ENCODE measurements at regions not wholly inside any gene's neighbourhood (a gene's known extent, or its start where the extent isn't known, plus 50 kb on each side); places are given as distances from the start of the nearest gene placed in this dataset.

- Histone ChIP-seq H3K4me1 (no peaks in the 10 kb centered on the region), H3K36me3 (no peaks in the 10 kb centered on the region), H3K4me3 (no peak overlapping the region), H3K9me3 (no peaks in the 10 kb centered on the region), H3K27ac (no peak overlapping the region), H3K27me3 (no peaks in the 10 kb centered on the region)
- intact Hi-C loops (cut with DNase I; ENCODE audit: low total_unique reads) = no loop called here
- DNase-seq = no peak
- 63 to 77% (median 65%) methylated on average over 2 of the region's 2 CpGs for WGBS, 5 donors
- TF ChIP-seq POLR2A (IDR thresholded peaks at IDR 0.05) (no peak), POLR2AphosphoS5 (IDR thresholded peaks at IDR 0.05) (no peak), EP300 (IDR thresholded peaks at IDR 0.05) (no peak)
- TF ChIP-seq, protein P1, sequence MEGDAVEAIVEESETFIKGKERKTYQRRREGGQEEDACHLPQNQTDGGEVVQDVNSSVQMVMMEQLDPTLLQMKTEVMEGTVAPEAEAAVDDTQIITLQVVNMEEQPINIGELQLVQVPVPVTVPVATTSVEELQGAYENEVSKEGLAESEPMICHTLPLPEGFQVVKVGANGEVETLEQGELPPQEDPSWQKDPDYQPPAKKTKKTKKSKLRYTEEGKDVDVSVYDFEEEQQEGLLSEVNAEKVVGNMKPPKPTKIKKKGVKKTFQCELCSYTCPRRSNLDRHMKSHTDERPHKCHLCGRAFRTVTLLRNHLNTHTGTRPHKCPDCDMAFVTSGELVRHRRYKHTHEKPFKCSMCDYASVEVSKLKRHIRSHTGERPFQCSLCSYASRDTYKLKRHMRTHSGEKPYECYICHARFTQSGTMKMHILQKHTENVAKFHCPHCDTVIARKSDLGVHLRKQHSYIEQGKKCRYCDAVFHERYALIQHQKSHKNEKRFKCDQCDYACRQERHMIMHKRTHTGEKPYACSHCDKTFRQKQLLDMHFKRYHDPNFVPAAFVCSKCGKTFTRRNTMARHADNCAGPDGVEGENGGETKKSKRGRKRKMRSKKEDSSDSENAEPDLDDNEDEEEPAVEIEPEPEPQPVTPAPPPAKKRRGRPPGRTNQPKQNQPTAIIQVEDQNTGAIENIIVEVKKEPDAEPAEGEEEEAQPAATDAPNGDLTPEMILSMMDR (IDR thresholded peaks at IDR 0.05) = no peak
Measured at GRCh38 chr11:38795027-38795426, 2197.0 kb upstream of the RAG2 start.

DNA sequence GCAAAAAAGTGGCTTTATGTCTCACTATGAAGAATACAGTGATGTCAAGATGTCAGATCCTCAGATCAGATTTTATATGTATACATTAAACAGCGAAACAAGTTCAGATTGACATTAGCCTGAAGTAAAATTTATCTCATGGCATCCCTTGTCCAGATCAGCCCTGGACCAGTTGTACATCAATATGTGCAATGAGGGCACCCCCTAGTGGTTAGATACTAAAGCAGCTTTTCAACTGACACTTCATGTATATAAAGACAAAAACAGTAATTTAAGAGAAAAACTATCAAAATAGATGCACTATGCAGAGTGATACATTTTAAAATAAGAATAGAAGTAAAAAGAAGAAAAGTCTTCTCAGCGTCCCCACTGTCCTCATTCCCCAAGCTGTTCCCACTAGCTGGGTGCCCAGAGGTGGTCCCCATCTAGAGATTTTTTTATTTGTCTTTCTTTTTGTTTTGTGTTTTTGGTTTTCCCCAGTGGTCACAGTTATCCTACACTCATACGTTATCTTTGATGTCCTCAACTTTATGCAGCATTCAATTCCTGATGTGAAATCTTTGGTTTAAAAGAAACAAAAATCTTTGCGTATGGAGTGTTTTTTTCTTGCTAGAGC, 2193.4 kb upstream of the RAG2 start:
- H3K27ac ChIP-seq = no peak overlapping the region

GRCh38 chr11:38788561-38788960, 2190.5 kb upstream of the RAG2 start:
- H3K9me3 ChIP-seq = no peaks in the 10 kb centered on the region
- DNase-seq = no peak
- no peaks in the 10 kb centered on the region for H3K4me1 ChIP-seq
- no peak overlapping the region for H3K27ac ChIP-seq
- intact Hi-C loops (cut with DNase I; ENCODE audit: low total_unique reads) = no loop called here
- no peak overlapping the region for H3K4me3 ChIP-seq
- no peaks in the 10 kb centered on the region for H3K36me3 ChIP-seq
- no peak for TF ChIP-seq EP300 (IDR thresholded peaks at IDR 0.05)
- TF ChIP-seq, protein P1 (IDR thresholded peaks at IDR 0.05) = no peak
- TF ChIP-seq POLR2AphosphoS5 (IDR thresholded peaks at IDR 0.05) = no peak
- no peak for TF ChIP-seq POLR2A (IDR thresholded peaks at IDR 0.05)
- no peaks in the 10 kb centered on the region for H3K27me3 ChIP-seq

More for the DNA sequence above, 2193.4 kb upstream of the RAG2 start:
- H3K4me1 ChIP-seq = no peaks in the 10 kb centered on the region
- H3K4me3 ChIP-seq = no peak overlapping the region
- H3K36me3 ChIP-seq = no peaks in the 10 kb centered on the region
- H3K27me3 ChIP-seq = no peaks in the 10 kb centered on the region
- no peak for TF ChIP-seq POLR2AphosphoS5 (IDR thresholded peaks at IDR 0.05)
- TF ChIP-seq, protein P1 (IDR thresholded peaks at IDR 0.05) = peak in 5 of 7 experiments; percentile 42 to 61 (median 47)
- intact Hi-C loops (cut with DNase I; ENCODE audit: low total_unique reads) = no loop called here
- DNase-seq = peak in 1 of 2 donors; percentile 87
- 31 to 36% (median 33%) methylated on average over 4 of the region's 4 CpGs for WGBS, 5 donors
- H3K9me3 ChIP-seq = no peaks in the 10 kb centered on the region

GRCh38 chr11:38784164-38784563, 2186.1 kb upstream of the RAG2 start:
- no peaks in the 10 kb centered on the region for H3K27me3 ChIP-seq
- H3K36me3 ChIP-seq = no peaks in the 10 kb centered on the region
- intact Hi-C loops (cut with DNase I; ENCODE audit: low total_unique reads) = no loop called here
- H3K27ac ChIP-seq = no peak overlapping the region
- no peak for DNase-seq
- TF ChIP-seq POLR2A (IDR thresholded peaks at IDR 0.05) = no peak
- TF ChIP-seq EP300 (IDR thresholded peaks at IDR 0.05) = no peak
- 92 to 98% (median 93%) methylated on average over 2 of the region's 2 CpGs for WGBS, 5 donors
- H3K4me1 ChIP-seq = no peaks in the 10 kb centered on the region
- H3K9me3 ChIP-seq = peaks cover 0 to 5% (median 0%) of the 10 kb centered on the region in 4 donors
- H3K4me3 ChIP-seq = no peak overlapping the region

- no peak overlapping the region for H3K4me3 ChIP-seq
- no peaks in the 10 kb centered on the region for H3K4me1 ChIP-seq
- peaks cover 0 to 3% (median 0%) of the 10 kb centered on the region in 4 donors for H3K9me3 ChIP-seq
- H3K36me3 ChIP-seq = no peaks in the 10 kb centered on the region
- no peaks in the 10 kb centered on the region for H3K27me3 ChIP-seq
- intact Hi-C loops (cut with DNase I; ENCODE audit: low total_unique reads) = no loop called here
- H3K27ac ChIP-seq = no peak overlapping the region
- DNase-seq = no peak
- TF ChIP-seq, protein P1 (IDR thresholded peaks at IDR 0.05) = no peak
- TF ChIP-seq POLR2AphosphoS5 (IDR thresholded peaks at IDR 0.05) (no peak), EP300 (IDR thresholded peaks at IDR 0.05) (no peak), POLR2A (IDR thresholded peaks at IDR 0.05) (no peak)
Measured at GRCh38 chr11:38766796-38767195, 2168.8 kb upstream of the RAG2 start.

Data from stomach (tissue), 8 donors.